ENCODE measurements at regions not wholly inside any gene's neighbourhood (a gene's known extent, or its start where the extent isn't known, plus 50 kb on each side); places are given as distances from the start of the nearest gene placed in this dataset.
A peak's percentile ranks its signal among the peaks of the same experiment; 100 is the strongest.

DNA sequence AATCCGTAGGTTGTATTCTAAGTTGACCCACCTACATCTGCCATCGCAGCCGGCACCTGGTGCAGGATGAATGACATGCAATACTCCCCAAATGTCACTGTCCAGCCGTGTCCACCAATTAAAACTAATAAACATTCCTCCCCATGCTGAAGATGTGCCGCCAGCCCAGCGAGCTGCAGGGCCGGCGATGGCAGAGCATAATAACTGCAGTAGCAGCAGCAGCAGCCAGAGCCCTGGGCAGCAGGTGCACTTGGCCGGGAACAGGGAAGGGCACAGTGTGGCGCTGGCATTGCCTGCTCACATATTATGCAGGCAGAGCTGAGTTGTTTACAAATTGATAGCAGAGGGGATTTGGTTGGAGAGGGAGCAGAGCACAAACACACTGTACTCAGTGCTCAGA is 754.9 kb downstream of the OLFM4 start:
- no peak for ATAC-seq
- no peaks in the 10 kb centered on the region for H3K9me3 ChIP-seq (ENCODE audit: control insufficient read depth, low read length)
- DNase-seq: no peak
- intact Hi-C loops (cut with DNase I): loop anchor here in 1 of 4 donors (10.0 kb wide), 1 partner anchor 751 kb away; no protein-coding TSS in a partner anchor
- no peaks in the 10 kb centered on the region for H3K27me3 ChIP-seq (ENCODE audit: control insufficient read depth, insufficient read depth)
- no peak overlapping the region for H3K4me3 ChIP-seq (ENCODE audit: low read length)
- H3K4me1 ChIP-seq (ENCODE audit: control insufficient read depth, insufficient read depth, low read length): no peaks in the 10 kb centered on the region
- WGBS: 79% methylated on average over 10 of the region's 10 CpGs
- H3K27ac ChIP-seq (ENCODE audit: low read length): no peak overlapping the region

DNA sequence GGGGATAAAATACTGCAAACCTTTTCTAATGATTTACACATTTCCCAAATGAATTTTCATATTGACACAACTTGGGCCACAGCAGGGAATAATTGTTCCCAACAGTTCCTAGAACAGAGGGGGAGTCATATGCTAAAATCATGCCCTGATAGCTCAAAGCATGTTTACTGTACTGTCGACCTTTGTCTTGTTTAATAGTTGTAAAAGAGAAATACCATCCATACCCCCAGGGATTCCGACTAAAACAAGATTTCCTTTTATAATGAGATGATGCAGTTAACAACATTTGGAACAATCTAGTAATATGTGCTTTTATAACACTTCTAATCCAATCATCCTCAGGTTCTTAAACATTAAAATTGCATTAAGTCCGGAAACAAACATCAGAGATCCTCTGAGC is 759.7 kb downstream of the OLFM4 start:
- ATAC-seq (no peak), DNase-seq (no peak)
- WGBS: 58% methylated on average over 3 of the region's 3 CpGs
- intact Hi-C loops (cut with DNase I): loop anchor here in 1 of 4 donors (10.0 kb wide), 1 partner anchor 747 kb away; no protein-coding TSS in a partner anchor
- no peaks in the 10 kb centered on the region for H3K27me3 ChIP-seq (ENCODE audit: control insufficient read depth, insufficient read depth)
- H3K4me1 ChIP-seq (ENCODE audit: control insufficient read depth, insufficient read depth, low read length): no peaks in the 10 kb centered on the region
- no peaks in the 10 kb centered on the region for H3K9me3 ChIP-seq (ENCODE audit: control insufficient read depth, low read length)
- no peak overlapping the region for H3K4me3 ChIP-seq (ENCODE audit: low read length)
- no peak overlapping the region for H3K27ac ChIP-seq (ENCODE audit: low read length)

DNA sequence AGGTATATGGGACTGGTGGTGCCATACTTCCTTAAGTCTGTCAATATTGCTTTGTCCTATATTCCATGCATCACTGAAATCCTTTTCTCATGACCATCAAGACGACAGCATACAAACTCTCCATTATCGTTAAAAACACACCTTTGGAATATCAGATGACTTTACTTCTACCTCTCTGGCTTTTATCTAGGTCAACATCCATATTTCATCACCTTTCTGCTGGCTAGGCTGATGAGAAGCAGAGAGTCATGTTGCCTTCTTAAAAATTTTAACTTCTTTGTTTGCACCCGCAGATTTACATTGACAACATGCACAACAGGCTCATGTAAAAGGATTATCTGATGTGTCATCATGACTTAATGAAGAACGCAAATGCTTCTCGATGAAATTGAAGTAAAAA is 771.4 kb downstream of the OLFM4 start:
- Histone ChIP-seq H3K9me3 (ENCODE audit: control insufficient read depth, low read length) (no peaks in the 10 kb centered on the region), H3K27me3 (ENCODE audit: control insufficient read depth, insufficient read depth) (no peaks in the 10 kb centered on the region), H3K4me3 (ENCODE audit: low read length) (no peak overlapping the region), H3K27ac (ENCODE audit: low read length) (no peak overlapping the region), H3K4me1 (ENCODE audit: control insufficient read depth, insufficient read depth, low read length) (no peaks in the 10 kb centered on the region)
- 84% methylated on average over 5 of the region's 5 CpGs for WGBS
- no peak for DNase-seq
- intact Hi-C loops (cut with DNase I): no loop called here
- ATAC-seq: no peak

DNA sequence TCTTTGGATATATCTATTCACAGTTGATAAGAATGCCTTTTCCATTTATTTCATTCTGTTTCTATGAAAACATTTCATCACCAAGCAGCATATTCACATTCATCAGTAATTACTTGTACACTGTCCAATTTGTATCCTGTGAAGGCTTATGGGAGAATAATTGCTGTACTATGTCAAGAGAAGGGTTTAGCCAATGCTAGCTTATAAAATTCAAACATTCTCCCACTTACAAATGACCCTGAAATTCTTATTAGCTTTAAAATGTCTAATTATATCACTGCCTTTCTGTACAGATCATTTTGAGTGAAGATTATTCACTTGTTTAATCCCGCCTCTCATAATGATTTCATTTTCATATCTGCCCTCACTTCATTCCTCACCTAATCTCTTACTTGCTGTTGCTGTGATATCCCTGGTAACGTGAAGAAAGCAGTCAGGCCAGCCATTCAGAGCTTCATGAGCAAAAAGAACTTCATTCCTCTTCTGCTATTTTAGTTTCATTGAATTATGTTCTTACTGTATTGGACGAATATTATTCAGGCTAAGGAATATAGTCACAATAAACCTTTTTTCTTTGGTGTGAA is 778.7 kb downstream of the OLFM4 start:
- WGBS: 20% methylated on average over 3 of the region's 3 CpGs
- H3K4me3 ChIP-seq (ENCODE audit: low read length): no peak overlapping the region
- no peaks in the 10 kb centered on the region for H3K27me3 ChIP-seq (ENCODE audit: control insufficient read depth, insufficient read depth)
- H3K9me3 ChIP-seq (ENCODE audit: control insufficient read depth, low read length): no peaks in the 10 kb centered on the region
- H3K4me1 ChIP-seq (ENCODE audit: control insufficient read depth, insufficient read depth, low read length): no peaks in the 10 kb centered on the region
- intact Hi-C loops (cut with DNase I): no loop called here
- ATAC-seq (no peak), DNase-seq (no peak)
- H3K27ac ChIP-seq (ENCODE audit: low read length): no peak overlapping the region

DNA sequence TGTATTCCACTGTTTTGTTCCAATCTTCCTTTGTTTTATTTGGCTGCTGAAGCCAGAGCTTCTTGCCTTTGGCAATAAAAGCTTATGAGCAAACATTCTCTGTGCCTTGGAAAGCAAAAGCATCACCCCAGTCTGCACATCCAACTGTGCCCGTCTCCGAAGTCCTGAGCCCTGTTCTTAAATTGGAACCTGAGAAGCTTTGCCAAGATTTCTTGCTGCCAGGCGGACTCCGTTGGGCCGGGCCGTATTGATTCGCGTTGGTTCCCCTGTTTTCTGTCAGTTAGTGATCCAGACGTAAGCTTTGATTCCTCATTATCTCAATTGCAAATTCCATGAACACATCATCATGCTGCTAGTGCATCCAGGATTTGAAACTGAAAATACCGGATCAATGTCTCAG is 793.0 kb downstream of the OLFM4 start:
- 31% methylated on average over 10 of the region's 10 CpGs for WGBS
- intact Hi-C loops (cut with DNase I): no loop called here
- H3K9me3 ChIP-seq (ENCODE audit: control insufficient read depth, low read length): no peaks in the 10 kb centered on the region
- ATAC-seq (no peak), DNase-seq (peak in 1 of 3 donors; percentile 9)
- H3K4me1 ChIP-seq (ENCODE audit: control insufficient read depth, insufficient read depth, low read length): no peaks in the 10 kb centered on the region
- H3K27me3 ChIP-seq (ENCODE audit: control insufficient read depth, insufficient read depth): no peaks in the 10 kb centered on the region
- no peak overlapping the region for H3K27ac ChIP-seq (ENCODE audit: low read length)
- peak overlapping the region; percentile 2 for H3K4me3 ChIP-seq (ENCODE audit: low read length)

DNA sequence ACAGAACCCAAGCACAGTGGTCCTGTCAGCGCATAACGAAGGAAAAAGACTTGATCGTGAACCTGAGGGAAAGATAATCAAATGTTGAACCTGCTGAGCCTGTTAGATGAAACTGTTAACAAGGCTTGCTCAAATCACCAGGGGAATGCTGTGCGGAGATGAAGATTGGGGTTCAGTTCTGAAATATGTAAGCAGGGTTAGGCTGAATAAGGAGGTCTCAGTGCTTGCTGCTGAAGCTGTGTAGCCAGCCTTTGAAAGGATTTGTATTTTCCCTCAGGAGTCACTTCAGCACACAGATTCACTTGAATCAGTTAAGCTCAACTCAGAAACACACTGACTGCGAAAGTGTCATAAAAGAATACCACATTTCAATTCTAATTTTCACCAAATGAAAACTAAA is 793.5 kb downstream of the OLFM4 start:
- ATAC-seq: no peak
- no peaks in the 10 kb centered on the region for H3K27me3 ChIP-seq (ENCODE audit: control insufficient read depth, insufficient read depth)
- no peaks in the 10 kb centered on the region for H3K4me1 ChIP-seq (ENCODE audit: control insufficient read depth, insufficient read depth, low read length)
- WGBS: 68% methylated on average over 5 of the region's 5 CpGs
- H3K9me3 ChIP-seq (ENCODE audit: control insufficient read depth, low read length): no peaks in the 10 kb centered on the region
- no peak overlapping the region for H3K27ac ChIP-seq (ENCODE audit: low read length)
- H3K4me3 ChIP-seq (ENCODE audit: low read length): no peak overlapping the region
- intact Hi-C loops (cut with DNase I): no loop called here
- no peak for DNase-seq

DNA sequence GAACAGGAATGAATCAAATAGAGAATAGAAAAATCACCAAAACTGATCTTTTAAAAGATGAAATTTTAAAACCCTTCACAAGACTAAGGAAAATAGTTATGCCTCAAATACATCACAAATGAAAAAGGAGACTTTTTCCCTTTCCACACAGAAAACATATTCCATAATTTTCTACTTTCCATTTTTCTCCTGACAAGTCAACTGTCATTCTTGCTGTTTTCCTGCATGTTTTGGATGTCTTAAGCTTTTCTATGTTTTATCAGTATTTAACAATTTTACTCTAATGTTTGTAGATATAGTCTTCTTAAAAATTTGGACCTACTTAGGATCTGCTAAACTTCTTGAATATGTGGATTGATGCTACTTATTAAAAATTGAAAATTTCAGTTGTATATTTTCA is 810.8 kb downstream of the OLFM4 start:
- Histone ChIP-seq H3K4me3 (ENCODE audit: low read length) (no peak overlapping the region), H3K27ac (ENCODE audit: low read length) (no peak overlapping the region), H3K9me3 (ENCODE audit: control insufficient read depth, low read length) (no peaks in the 10 kb centered on the region), H3K27me3 (ENCODE audit: control insufficient read depth, insufficient read depth) (no peaks in the 10 kb centered on the region), H3K4me1 (ENCODE audit: control insufficient read depth, insufficient read depth, low read length) (no peaks in the 10 kb centered on the region)
- DNase-seq: no peak
- intact Hi-C loops (cut with DNase I): no loop called here
- ATAC-seq: no peak

DNA sequence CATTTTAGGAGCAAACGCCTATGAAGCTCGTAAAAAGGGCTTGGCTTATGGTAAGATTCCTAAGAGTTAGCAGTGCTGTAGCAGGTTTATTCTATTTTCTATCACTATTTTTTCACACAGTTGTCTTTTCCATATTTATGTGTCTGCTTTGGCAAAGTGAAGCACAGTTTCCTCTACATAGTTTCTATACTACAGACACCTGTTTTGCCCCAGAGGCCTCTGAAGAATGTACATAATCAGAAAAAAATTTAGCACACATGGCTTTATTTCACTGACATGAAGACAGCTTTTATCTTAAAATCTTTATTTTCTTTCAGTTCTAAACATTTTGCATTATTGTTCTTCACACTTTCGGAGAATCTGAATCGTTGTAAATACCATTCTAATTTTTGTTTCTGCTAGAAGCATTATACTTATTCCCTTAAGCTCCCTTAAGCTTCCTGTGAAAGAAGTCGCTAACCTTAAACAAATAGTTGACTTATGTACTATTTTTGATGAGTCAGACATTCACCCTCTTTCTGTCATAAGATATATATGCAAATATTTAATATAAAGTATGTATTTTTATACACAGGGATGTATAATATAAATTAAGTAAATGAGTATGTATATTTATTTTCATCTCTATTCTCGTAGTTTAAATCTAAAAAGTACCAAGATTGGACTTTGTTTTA is 816.0 kb downstream of the OLFM4 start:
- no peaks in the 10 kb centered on the region for H3K4me1 ChIP-seq (ENCODE audit: control insufficient read depth, insufficient read depth, low read length)
- no peak overlapping the region for H3K27ac ChIP-seq (ENCODE audit: low read length)
- intact Hi-C loops (cut with DNase I): no loop called here
- ATAC-seq (no peak), DNase-seq (no peak)
- no peaks in the 10 kb centered on the region for H3K27me3 ChIP-seq (ENCODE audit: control insufficient read depth, insufficient read depth)
- WGBS: 57% methylated on average over 6 of the region's 6 CpGs
- no peak overlapping the region for H3K4me3 ChIP-seq (ENCODE audit: low read length)
- H3K9me3 ChIP-seq (ENCODE audit: control insufficient read depth, low read length): no peaks in the 10 kb centered on the region

DNA sequence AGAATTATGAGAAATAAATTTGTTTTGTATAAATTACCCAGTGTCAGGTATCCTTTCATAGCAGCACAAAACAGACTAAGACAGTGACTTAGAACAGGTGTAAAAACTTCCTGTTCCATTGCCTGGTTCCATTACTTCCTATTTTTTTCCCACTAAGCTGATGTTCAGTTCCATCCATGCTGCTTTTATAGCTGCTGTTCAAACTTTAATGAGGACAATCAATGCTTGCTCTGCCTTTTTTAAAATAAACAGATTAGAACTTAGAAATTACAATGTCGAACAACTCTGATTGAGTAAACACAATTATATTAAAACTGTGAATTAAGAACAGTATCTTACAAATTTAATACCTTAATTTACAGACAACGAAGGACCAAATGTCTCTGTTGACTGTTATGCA is 818.9 kb downstream of the OLFM4 start:
- WGBS: 82% methylated on average over 2 of the region's 2 CpGs
- Histone ChIP-seq H3K27ac (ENCODE audit: low read length) (no peak overlapping the region), H3K4me1 (ENCODE audit: control insufficient read depth, insufficient read depth, low read length) (no peaks in the 10 kb centered on the region), H3K27me3 (ENCODE audit: control insufficient read depth, insufficient read depth) (no peaks in the 10 kb centered on the region), H3K9me3 (ENCODE audit: control insufficient read depth, low read length) (no peaks in the 10 kb centered on the region), H3K4me3 (ENCODE audit: low read length) (no peak overlapping the region)
- ATAC-seq (no peak), DNase-seq (no peak)
- intact Hi-C loops (cut with DNase I): no loop called here

DNA sequence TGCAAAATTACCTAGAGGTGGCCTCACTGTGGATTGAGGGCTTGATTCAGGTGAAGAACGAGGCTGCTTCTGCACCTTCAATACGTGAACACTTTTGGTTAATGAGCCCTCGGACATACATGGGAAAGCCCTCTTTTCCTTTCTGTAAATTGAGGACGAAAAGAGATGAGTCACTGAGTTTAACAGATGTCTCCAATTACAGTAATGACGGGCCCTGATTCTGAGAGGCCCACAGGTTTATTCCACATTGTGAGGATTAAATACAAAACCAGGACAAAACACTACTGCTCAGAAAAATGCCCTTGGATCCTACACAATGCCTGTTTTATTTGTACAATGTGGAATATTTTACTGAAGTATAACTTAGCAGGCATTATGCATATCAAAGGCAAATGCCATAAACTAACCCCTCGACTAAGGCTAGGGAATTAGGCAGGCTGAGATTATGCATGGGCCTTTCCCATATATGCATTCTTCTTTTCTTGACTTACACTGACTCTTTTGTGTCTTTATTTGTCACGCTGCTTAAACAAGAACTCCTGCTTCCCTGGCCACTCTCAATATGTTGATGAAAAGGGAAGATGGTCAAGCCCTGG is 819.9 kb downstream of the OLFM4 start:
- Histone ChIP-seq H3K4me1 (ENCODE audit: control insufficient read depth, insufficient read depth, low read length) (no peaks in the 10 kb centered on the region), H3K27me3 (ENCODE audit: control insufficient read depth, insufficient read depth) (no peaks in the 10 kb centered on the region), H3K27ac (ENCODE audit: low read length) (no peak overlapping the region), H3K9me3 (ENCODE audit: control insufficient read depth, low read length) (no peaks in the 10 kb centered on the region), H3K4me3 (ENCODE audit: low read length) (no peak overlapping the region)
- DNase-seq: no peak
- no peak for ATAC-seq
- WGBS: 67% methylated on average over 7 of the region's 7 CpGs
- intact Hi-C loops (cut with DNase I): no loop called here

DNA sequence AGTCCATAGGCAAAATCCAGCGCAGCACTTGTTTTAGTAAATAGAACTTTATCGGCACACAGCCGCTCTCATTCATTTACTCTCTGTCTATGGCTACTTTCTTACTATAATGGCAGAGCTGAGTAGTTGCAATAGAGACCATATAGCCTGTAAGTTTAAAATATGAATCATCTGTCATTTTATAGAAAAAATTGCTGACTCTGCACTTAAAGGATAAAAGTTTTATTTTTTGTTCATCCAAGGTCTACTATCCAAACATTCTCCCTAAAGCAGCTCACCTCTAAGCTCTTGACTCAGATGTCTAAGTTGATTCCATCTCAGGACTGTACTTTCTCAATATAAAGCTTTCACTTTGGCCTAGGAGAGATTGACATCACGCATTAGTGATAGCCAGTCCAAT is 825.7 kb downstream of the OLFM4 start:
- no peak for ATAC-seq
- H3K27me3 ChIP-seq (ENCODE audit: control insufficient read depth, insufficient read depth): no peaks in the 10 kb centered on the region
- H3K4me3 ChIP-seq (ENCODE audit: low read length): no peak overlapping the region
- 93% methylated on average over 4 of the region's 4 CpGs for WGBS
- H3K27ac ChIP-seq (ENCODE audit: low read length): no peak overlapping the region
- no peaks in the 10 kb centered on the region for H3K4me1 ChIP-seq (ENCODE audit: control insufficient read depth, insufficient read depth, low read length)
- DNase-seq: no peak
- intact Hi-C loops (cut with DNase I): no loop called here
- H3K9me3 ChIP-seq (ENCODE audit: control insufficient read depth, low read length): no peaks in the 10 kb centered on the region
